Gastroesophageal sphincter (tissue), 3 donors: ENCODE measurements at regions not wholly inside any gene's neighbourhood (a gene's known extent, or its start where the extent isn't known, plus 50 kb on each side); places are given as distances from the start of the nearest gene placed in this dataset.

Source experiments
- CTCF ChIP-seq, 4 experiments: fragments of 200-600 bp in 2 of 4; fragments of 450-650 bp in 2 of 4; sonication (generic) in 1 of 4; IDR thresholded peaks; one replicate each; pipeline ENCODE4 v1.5.1; 2017 to 2019; ENCODE audit warnings: antibody characterized with exemption in 4 of 4, mild to moderate bottlenecking in 2 of 4, moderate library complexity in 2 of 4
- POLR2A ChIP-seq, 2 donors: fragments of 450-650 bp; IDR thresholded peaks; one replicate each; pipeline ENCODE4 v1.6.1; 2017; ENCODE audit warnings: antibody characterized with exemption in 2 of 2, mild to moderate bottlenecking in 2 of 2, moderate library complexity in 1 of 2
- POLR2AphosphoS5 ChIP-seq: sonication (generic); formaldehyde crosslinking; IDR thresholded peaks from one replicate; pipeline ENCODE4 v1.6.1; 2017; ENCODE audit warnings: antibody characterized with exemption

GRCh38 chr12:61646639-61647038, 613.6 kb upstream of the USP15 start:
- TF ChIP-seq CTCF (IDR thresholded peaks at IDR 0.05) = no peak
- no peak for TF ChIP-seq POLR2A (IDR thresholded peaks at IDR 0.05)
- no peak for TF ChIP-seq POLR2AphosphoS5
